ENCODE measurements at regions not wholly inside any gene's neighbourhood (a gene's known extent, or its start where the extent isn't known, plus 50 kb on each side); places are given as distances from the start of the nearest gene placed in this dataset.

GRCh38 chr12:107352347-107353081 lies 259.2 kb upstream of the CRY1 start (continued):
- TF ChIP-seq ZNF318 (CRISPR knock-in tag; IDR thresholded peaks at IDR 0.05) (0 out of 2 replicates have a peak, but pooled peaks have one; percentile 77), SIN3B (IDR thresholded peaks at IDR 0.05; ENCODE audit: low read length) (no peak), HNRNPLL (IDR thresholded peaks at IDR 0.05; ENCODE audit: low read depth, low read length, poor library complexity, severe bottlenecking) (no peak), DRAP1 (CRISPR knock-in tag; IDR thresholded peaks at IDR 0.05) (peak; percentile 53; the same call in 1 of the 2 replicates), CBFB (CRISPR knock-in tag; IDR thresholded peaks at IDR 0.05) (peak; percentile 86; the same call in 1 of the 2 replicates), NR0B2 (CRISPR knock-in tag; IDR thresholded peaks at IDR 0.05) (no peak), SYNCRIP (IDR thresholded peaks at IDR 0.05; ENCODE audit: insufficient read depth, low read depth, low read length) (no peak), STAT5B (CRISPR knock-in tag; IDR thresholded peaks at IDR 0.05) (no peak), ZNF775 (CRISPR knock-in tag; IDR thresholded peaks at IDR 0.05; ENCODE audit: borderline replicate concordance) (no peak), ZNF839 (CRISPR knock-in tag; IDR thresholded peaks at IDR 0.05; ENCODE audit: borderline replicate concordance) (no peak)
- TF ChIP-seq, protein P1, sequence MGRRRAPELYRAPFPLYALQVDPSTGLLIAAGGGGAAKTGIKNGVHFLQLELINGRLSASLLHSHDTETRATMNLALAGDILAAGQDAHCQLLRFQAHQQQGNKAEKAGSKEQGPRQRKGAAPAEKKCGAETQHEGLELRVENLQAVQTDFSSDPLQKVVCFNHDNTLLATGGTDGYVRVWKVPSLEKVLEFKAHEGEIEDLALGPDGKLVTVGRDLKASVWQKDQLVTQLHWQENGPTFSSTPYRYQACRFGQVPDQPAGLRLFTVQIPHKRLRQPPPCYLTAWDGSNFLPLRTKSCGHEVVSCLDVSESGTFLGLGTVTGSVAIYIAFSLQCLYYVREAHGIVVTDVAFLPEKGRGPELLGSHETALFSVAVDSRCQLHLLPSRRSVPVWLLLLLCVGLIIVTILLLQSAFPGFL (CRISPR knock-in tag; IDR thresholded peaks at IDR 0.05), result no peak
- TF ChIP-seq, protein P2, sequence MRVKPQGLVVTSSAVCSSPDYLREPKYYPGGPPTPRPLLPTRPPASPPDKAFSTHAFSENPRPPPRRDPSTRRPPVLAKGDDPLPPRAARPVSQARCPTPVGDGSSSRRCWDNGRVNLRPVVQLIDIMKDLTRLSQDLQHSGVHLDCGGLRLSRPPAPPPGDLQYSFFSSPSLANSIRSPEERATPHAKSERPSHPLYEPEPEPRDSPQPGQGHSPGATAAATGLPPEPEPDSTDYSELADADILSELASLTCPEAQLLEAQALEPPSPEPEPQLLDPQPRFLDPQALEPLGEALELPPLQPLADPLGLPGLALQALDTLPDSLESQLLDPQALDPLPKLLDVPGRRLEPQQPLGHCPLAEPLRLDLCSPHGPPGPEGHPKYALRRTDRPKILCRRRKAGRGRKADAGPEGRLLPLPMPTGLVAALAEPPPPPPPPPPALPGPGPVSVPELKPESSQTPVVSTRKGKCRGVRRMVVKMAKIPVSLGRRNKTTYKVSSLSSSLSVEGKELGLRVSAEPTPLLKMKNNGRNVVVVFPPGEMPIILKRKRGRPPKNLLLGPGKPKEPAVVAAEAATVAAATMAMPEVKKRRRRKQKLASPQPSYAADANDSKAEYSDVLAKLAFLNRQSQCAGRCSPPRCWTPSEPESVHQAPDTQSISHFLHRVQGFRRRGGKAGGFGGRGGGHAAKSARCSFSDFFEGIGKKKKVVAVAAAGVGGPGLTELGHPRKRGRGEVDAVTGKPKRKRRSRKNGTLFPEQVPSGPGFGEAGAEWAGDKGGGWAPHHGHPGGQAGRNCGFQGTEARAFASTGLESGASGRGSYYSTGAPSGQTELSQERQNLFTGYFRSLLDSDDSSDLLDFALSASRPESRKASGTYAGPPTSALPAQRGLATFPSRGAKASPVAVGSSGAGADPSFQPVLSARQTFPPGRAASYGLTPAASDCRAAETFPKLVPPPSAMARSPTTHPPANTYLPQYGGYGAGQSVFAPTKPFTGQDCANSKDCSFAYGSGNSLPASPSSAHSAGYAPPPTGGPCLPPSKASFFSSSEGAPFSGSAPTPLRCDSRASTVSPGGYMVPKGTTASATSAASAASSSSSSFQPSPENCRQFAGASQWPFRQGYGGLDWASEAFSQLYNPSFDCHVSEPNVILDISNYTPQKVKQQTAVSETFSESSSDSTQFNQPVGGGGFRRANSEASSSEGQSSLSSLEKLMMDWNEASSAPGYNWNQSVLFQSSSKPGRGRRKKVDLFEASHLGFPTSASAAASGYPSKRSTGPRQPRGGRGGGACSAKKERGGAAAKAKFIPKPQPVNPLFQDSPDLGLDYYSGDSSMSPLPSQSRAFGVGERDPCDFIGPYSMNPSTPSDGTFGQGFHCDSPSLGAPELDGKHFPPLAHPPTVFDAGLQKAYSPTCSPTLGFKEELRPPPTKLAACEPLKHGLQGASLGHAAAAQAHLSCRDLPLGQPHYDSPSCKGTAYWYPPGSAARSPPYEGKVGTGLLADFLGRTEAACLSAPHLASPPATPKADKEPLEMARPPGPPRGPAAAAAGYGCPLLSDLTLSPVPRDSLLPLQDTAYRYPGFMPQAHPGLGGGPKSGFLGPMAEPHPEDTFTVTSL (CRISPR knock-in tag; IDR thresholded peaks at IDR 0.05; ENCODE audit: borderline replicate concordance), result peak; percentile 90
